Peyer's patch (tissue), 4 donors: ENCODE measurements at regions not wholly inside any gene's neighbourhood (a gene's known extent, or its start where the extent isn't known, plus 50 kb on each side); places are given as distances from the start of the nearest gene placed in this dataset.

Source experiments
- CTCF ChIP-seq, 6 experiments: fragments of 450-650 bp in 4 of 6; fragments of 200-600 bp in 2 of 6; sonication (generic) in 1 of 6; IDR thresholded peaks; one replicate each; pipeline ENCODE4 v1.5.1; 2017 to 2019; ENCODE audit warnings: antibody characterized with exemption in 6 of 6, mild to moderate bottlenecking in 3 of 6, moderate library complexity in 1 of 6
- POLR2A ChIP-seq, 2 donors: fragments of 450-650 bp; IDR thresholded peaks; one replicate each; pipeline ENCODE4 v1.5.1; 2017; ENCODE audit warnings: antibody characterized with exemption in 2 of 2, mild to moderate bottlenecking in 2 of 2, moderate library complexity in 2 of 2

DNA sequence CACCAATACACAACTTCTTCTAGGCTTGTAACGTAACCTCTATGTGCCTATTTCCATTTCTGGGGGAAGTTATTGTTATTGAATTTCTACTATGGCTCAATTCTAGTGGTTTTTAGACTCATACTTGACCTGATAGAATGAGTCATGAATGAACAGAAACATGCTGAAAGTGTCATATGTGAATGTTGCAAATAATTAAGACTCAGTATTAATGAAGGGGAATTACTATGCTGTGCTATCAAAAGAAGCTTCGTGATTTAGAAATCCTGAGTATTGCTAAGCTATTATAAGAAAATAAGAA, 135.1 kb upstream of the ZWINT start:
- TF ChIP-seq CTCF (IDR thresholded peaks at IDR 0.05) = no peak
- TF ChIP-seq POLR2A (IDR thresholded peaks at IDR 0.05) = no peak
